Activated CD4-positive, alpha-beta T cell treated with anti-CD3 and anti-CD28 coated beads, Interleukin-2, Interleukin-4, amounts not matched to agents 100 ng/mL and 50 ng/mL, durations not matched to agents 16 hours and 8 hours (primary cell): ENCODE measurements at regions not wholly inside any gene's neighbourhood (a gene's known extent, or its start where the extent isn't known, plus 50 kb on each side); places are given as distances from the start of the nearest gene placed in this dataset.
A peak's percentile ranks its signal among the peaks of the same experiment; 100 is the strongest.
"Not testable (repeated sequence)": the region's sequence is repeated elsewhere in the genome, so short reads cannot be mapped to it uniquely, and the experiment has no call there.

Experiments used
- DNase-seq: peaks from one replicate; pipeline ENCODE4 v3.0.0-alpha.2; 2020; ENCODE audit warnings: low spot score

GRCh38 chr11:35046681-35047080 lies 92.3 kb upstream of the CD44 start:
- DNase-seq = no peak

- DNase-seq = no peak
These were observed 91.8 kb upstream of the CD44 start for GRCh38 chr11:35047179-35047578.

GRCh38 chr11:35047769-35048168 lies 91.2 kb upstream of the CD44 start:
- no peak for DNase-seq

GRCh38 chr11:35048346-35048745 lies 90.6 kb upstream of the CD44 start:
- not testable (repeated sequence) for DNase-seq

- no peak for DNase-seq
These were observed 89.0 kb upstream of the CD44 start for GRCh38 chr11:35049859-35050531.

- DNase-seq = no peak
These were observed 88.4 kb upstream of the CD44 start for GRCh38 chr11:35050541-35050995.

GRCh38 chr11:35056391-35057093 lies 82.4 kb upstream of the CD44 start:
- no peak for DNase-seq

- no peak for DNase-seq
These were observed 80.9 kb upstream of the CD44 start for GRCh38 chr11:35057926-35058668.

- no peak for DNase-seq
These were observed 80.1 kb upstream of the CD44 start for GRCh38 chr11:35058669-35059434.

GRCh38 chr11:35061516-35062440 lies 77.2 kb upstream of the CD44 start:
- no peak for DNase-seq

- no peak for DNase-seq
These were observed 75.5 kb upstream of the CD44 start for GRCh38 chr11:35063488-35063931.

- DNase-seq = no peak
These were observed 74.7 kb upstream of the CD44 start for GRCh38 chr11:35064114-35064800.

- DNase-seq = no peak
These were observed 73.4 kb upstream of the CD44 start for GRCh38 chr11:35065566-35065965.

- no peak for DNase-seq
These were observed 72.9 kb upstream of the CD44 start for GRCh38 chr11:35066030-35066429.

- DNase-seq = peak; percentile 80
These were observed 72.1 kb upstream of the CD44 start for GRCh38 chr11:35066783-35067423.

GRCh38 chr11:35071722-35072121 lies 67.2 kb upstream of the CD44 start:
- DNase-seq = no peak

- peak; percentile 46 for DNase-seq
These were observed 65.1 kb upstream of the CD44 start for GRCh38 chr11:35073691-35074419.

GRCh38 chr11:35076201-35077100 lies 62.5 kb upstream of the CD44 start:
- DNase-seq = no peak
